GM13977 (cell line): ENCODE measurements at regions not wholly inside any gene's neighbourhood (a gene's known extent, or its start where the extent isn't known, plus 50 kb on each side); places are given as distances from the start of the nearest gene placed in this dataset.

Experiments used
- DNase-seq: peaks from one replicate; pipeline ENCODE4 v3.0.0; 2012; ENCODE audit warnings: low spot score
- CTCF ChIP-seq: IDR thresholded peaks from 2 replicates; pipeline ENCODE4 v1.5.1; 2012; ENCODE audit warnings: mild to moderate bottlenecking, control low read depth; ENCODE audit not compliant: insufficient read depth; ENCODE audit errors: extremely low read depth, missing control alignments
- in situ Hi-C: fragments of 300-500 bp; cut with MboI; formaldehyde crosslinking; loops from one replicate; pipeline ENCODE4 v1.12.0; 2022; ENCODE audit warnings: low sequenced_read_pairs, low pct_unique_long_range_greater_than_20kb, mixed read lengths, inconsistent platforms; ENCODE audit not compliant: unreplicated experiment

GRCh38 chr22:26778372-26778771 is 121.0 kb downstream of the MIAT start:
- no peak for TF ChIP-seq CTCF
- in situ Hi-C loops = no loop called here

GRCh38 chr22:26779108-26779507 is 121.7 kb downstream of the MIAT start:
- in situ Hi-C loops = no loop called here
- TF ChIP-seq CTCF = no peak
- no peak for DNase-seq

More at GRCh38 chr22:26778372-26778771, 121.0 kb downstream of the MIAT start:
- DNase-seq = no peak

GRCh38 chr22:26779929-26780328 is 122.5 kb downstream of the MIAT start:
- TF ChIP-seq CTCF = no peak
- in situ Hi-C loops = no loop called here
- DNase-seq = no peak

- in situ Hi-C loops = no loop called here
- DNase-seq = no peak
- no peak for TF ChIP-seq CTCF
These were observed 123.1 kb downstream of the MIAT start for GRCh38 chr22:26780521-26780920.

- in situ Hi-C loops = no loop called here
- no peak for TF ChIP-seq CTCF
- DNase-seq = no peak
These were observed 123.7 kb downstream of the MIAT start for GRCh38 chr22:26781062-26781461.

- no peak for TF ChIP-seq CTCF
- in situ Hi-C loops = no loop called here
- no peak for DNase-seq
These were observed 124.2 kb downstream of the MIAT start for GRCh38 chr22:26781596-26781995.

- no peak for DNase-seq
- TF ChIP-seq CTCF = no peak
- in situ Hi-C loops = no loop called here
These were observed 126.5 kb downstream of the MIAT start for GRCh38 chr22:26783885-26784284.
